ENCODE measurements at regions not wholly inside any gene's neighbourhood (a gene's known extent, or its start where the extent isn't known, plus 50 kb on each side); places are given as distances from the start of the nearest gene placed in this dataset.
A peak's percentile ranks its signal among the peaks of the same experiment; 100 is the strongest.

DNA sequence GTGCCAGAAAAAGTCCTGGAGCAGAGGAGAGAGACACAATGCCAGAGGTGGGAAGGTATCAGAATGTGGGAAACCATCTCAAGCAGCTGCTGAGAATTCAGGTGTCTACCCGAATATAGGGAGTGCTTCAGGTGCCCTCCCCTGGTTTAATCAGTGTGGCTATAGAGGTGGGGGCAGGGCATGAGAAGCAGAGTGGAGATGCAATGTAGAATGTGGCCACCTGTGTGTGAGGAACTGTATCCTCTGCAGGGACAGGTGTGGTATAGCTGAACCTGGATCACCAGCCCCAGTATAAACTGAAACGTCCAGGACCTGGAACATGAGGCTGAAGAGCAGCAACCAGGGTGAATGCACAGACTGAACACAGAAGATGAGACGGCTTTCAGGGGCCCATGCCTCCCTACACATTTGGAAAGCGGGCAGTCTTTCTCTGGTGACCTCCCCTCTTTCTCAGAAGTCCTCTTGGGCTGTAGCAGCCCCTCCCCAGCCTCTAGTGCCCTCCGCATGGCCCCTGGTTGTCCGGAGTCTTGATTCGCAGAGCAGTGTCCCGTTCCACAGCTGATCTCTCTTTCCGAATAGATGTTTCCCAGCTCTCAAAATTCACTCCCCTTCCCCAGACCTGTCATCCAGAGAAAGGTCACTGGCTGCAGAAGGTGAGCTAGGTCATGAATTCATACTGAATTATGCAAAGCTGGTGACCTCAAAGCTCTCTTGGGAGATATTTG, 103.1 kb downstream of the ABHD5 start:
- H3K27me3 Mint-ChIP-seq (ENCODE audit: insufficient read depth): peaks cover 24% of the 10 kb centered on the region
- no peak overlapping the region for H3K27ac Mint-ChIP-seq
- H3K4me3 Mint-ChIP-seq: no peak overlapping the region
- peaks cover 42% of the 10 kb centered on the region for H3K4me1 Mint-ChIP-seq (ENCODE audit: low read depth)
- TF ChIP-seq CTCF (IDR thresholded peaks at IDR 0.05): no peak
- H3K36me3 Mint-ChIP-seq (ENCODE audit: low read depth): no peaks in the 10 kb centered on the region
- DNase-seq: no peak
- H3K9me3 Mint-ChIP-seq: no peaks in the 10 kb centered on the region

DNA sequence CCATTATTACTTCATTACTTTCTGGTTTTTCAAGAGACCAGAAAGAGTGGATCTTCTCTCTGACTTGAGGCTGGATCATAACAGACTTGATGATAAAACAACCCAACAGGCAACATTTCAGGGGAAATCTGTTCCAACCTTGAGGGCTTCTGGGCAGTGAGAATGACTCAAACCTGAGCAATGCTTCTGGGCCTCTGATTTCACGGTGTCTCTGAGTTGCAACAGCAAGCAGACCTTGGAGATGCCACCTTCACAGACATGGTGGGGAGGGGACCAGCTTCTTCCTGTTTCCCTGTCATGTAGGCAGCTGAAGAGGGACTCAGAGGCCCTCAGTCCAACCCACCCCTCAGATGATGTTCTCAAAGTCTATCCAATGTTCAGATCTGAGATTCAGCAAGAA, 104.0 kb downstream of the ABHD5 start:
- TF ChIP-seq CTCF (IDR thresholded peaks at IDR 0.05): no peak
- H3K4me3 Mint-ChIP-seq: no peak overlapping the region
- peak; percentile 78 for DNase-seq
- peaks cover 17% of the 10 kb centered on the region for H3K27me3 Mint-ChIP-seq (ENCODE audit: insufficient read depth)
- H3K27ac Mint-ChIP-seq: peak overlapping the region; percentile 44; the same call in 1 of the 2 replicates
- H3K4me1 Mint-ChIP-seq (ENCODE audit: low read depth): peaks cover 42% of the 10 kb centered on the region
- no peaks in the 10 kb centered on the region for H3K9me3 Mint-ChIP-seq
- H3K36me3 Mint-ChIP-seq (ENCODE audit: low read depth): no peaks in the 10 kb centered on the region

- H3K27me3 Mint-ChIP-seq (ENCODE audit: insufficient read depth): peaks cover 12% of the 10 kb centered on the region
- no peaks in the 10 kb centered on the region for H3K9me3 Mint-ChIP-seq
- peaks cover 42% of the 10 kb centered on the region for H3K4me1 Mint-ChIP-seq (ENCODE audit: low read depth)
- H3K36me3 Mint-ChIP-seq (ENCODE audit: low read depth): no peaks in the 10 kb centered on the region
- no peak for TF ChIP-seq CTCF (IDR thresholded peaks at IDR 0.05)
- H3K27ac Mint-ChIP-seq: no peak overlapping the region
- no peak for DNase-seq
- no peak overlapping the region for H3K4me3 Mint-ChIP-seq
These were observed 104.8 kb downstream of the ABHD5 start for GRCh38 chr3:43795491-43795890.

- Mint-ChIP-seq H3K9me3 (no peaks in the 10 kb centered on the region), H3K27ac (no peak overlapping the region), H3K36me3 (ENCODE audit: low read depth) (no peaks in the 10 kb centered on the region), H3K4me3 (no peak overlapping the region), H3K4me1 (ENCODE audit: low read depth) (peaks cover 42% of the 10 kb centered on the region), H3K27me3 (ENCODE audit: insufficient read depth) (peaks cover 9% of the 10 kb centered on the region)
- TF ChIP-seq CTCF (IDR thresholded peaks at IDR 0.05): no peak
- DNase-seq: peak; percentile 12
These were observed 105.4 kb downstream of the ABHD5 start for GRCh38 chr3:43796041-43796596.

- TF ChIP-seq CTCF (IDR thresholded peaks at IDR 0.05): no peak
- Mint-ChIP-seq H3K9me3 (peaks cover 4% of the 10 kb centered on the region; the same call in 1 of the 2 replicates), H3K27me3 (ENCODE audit: insufficient read depth) (peaks cover 5% of the 10 kb centered on the region; the same call in 1 of the 2 replicates), H3K36me3 (ENCODE audit: low read depth) (no peaks in the 10 kb centered on the region), H3K4me1 (ENCODE audit: low read depth) (peaks cover 37% of the 10 kb centered on the region), H3K4me3 (no peak overlapping the region), H3K27ac (no peak overlapping the region)
- no peak for DNase-seq
These were observed 107.1 kb downstream of the ABHD5 start for GRCh38 chr3:43797794-43798193.
